H1 (cell line): ENCODE measurements at regions not wholly inside any gene's neighbourhood (a gene's known extent, or its start where the extent isn't known, plus 50 kb on each side); places are given as distances from the start of the nearest gene placed in this dataset.

ENCODE experiments used
- CTCF ChIA-PET: fragments of 300-600 bp; sonication (Branson Sonifier 250); formaldehyde crosslinking; loops from one replicate; lab custom pipeline; 2021; ENCODE audit not compliant: partially characterized antibody; lab: Charles Lee
- POLR2A ChIA-PET: fragments of 300-600 bp; sonication (Branson Sonifier 250); formaldehyde crosslinking; loops from one replicate; lab custom pipeline; 2021; ENCODE audit warnings: inconsistent platforms; ENCODE audit not compliant: partially characterized antibody; lab: Charles Lee
- DNase-seq, 2 experiments: peaks; one replicate each; pipeline versions ENCODE4 v3.0.0 to v3.0.0-alpha.2; 2010 to 2022; ENCODE audit warnings: low spot score in 2 of 2, low read depth in 1 of 2, mixed read lengths in 1 of 2
- FAIRE-seq: peaks from 2 replicates; lab custom pipeline; 2011; peaks lifted over from hg19 to GRCh38; lab: Jason Lieb, UNC
- H2AFZ ChIP-seq: 2 replicates; pipeline ENCODE4 v1.8.1; 2012; ENCODE audit warnings: low read length, inconsistent platforms
- H2AK5ac ChIP-seq: 2 replicates; pipeline ENCODE4 v1.6.1; 2013; ENCODE audit warnings: low read depth, low read length
- H2BK120ac ChIP-seq: replicated peaks from 2 replicates; pipeline ENCODE3; 2013; ENCODE audit warnings: low read depth, low read length, inconsistent platforms
- H2BK12ac ChIP-seq: 2 replicates; pipeline ENCODE4 v1.6.1; 2013; ENCODE audit warnings: low read depth, low read length
- H2BK15ac ChIP-seq: 2 replicates; pipeline ENCODE4 v1.6.1; 2013; ENCODE audit warnings: low read length
- H2BK20ac ChIP-seq: 2 replicates; pipeline ENCODE4 v1.6.1; 2013; ENCODE audit warnings: low read length
- H2BK5ac ChIP-seq: 2 replicates; pipeline ENCODE4 v1.6.1; 2013; ENCODE audit warnings: low read depth, low read length
- H3K14ac ChIP-seq: 2 replicates; pipeline ENCODE4 v1.6.1; 2013; ENCODE audit warnings: inconsistent platforms; ENCODE audit not compliant: insufficient read length
- H3K18ac ChIP-seq: 2 replicates; pipeline ENCODE4 v1.6.1; 2013; ENCODE audit warnings: low read length; ENCODE audit errors: extremely low read depth
- H3K23ac ChIP-seq: 2 replicates; pipeline ENCODE4 v1.6.1; 2013; ENCODE audit warnings: inconsistent platforms; ENCODE audit not compliant: insufficient read length
- H3K23me2 ChIP-seq: 2 replicates; pipeline ENCODE4 v1.6.1; 2013; ENCODE audit warnings: low read depth, low read length
- H3K27ac ChIP-seq: 2 replicates; pipeline ENCODE4 v1.6.1; 2011; ENCODE audit warnings: low read depth, low read length, inconsistent platforms
- H3K27me3 ChIP-seq, 4 experiments: replicated peaks in 1 of 4; 1 replicate in 1 of 4; 2 replicates in 3 of 4; pipeline versions ENCODE4 v1.6.1 to v1.8.1; 2011 to 2013; ENCODE audit warnings: low read length in 3 of 4, mild to moderate bottlenecking in 3 of 4, inconsistent platforms in 2 of 4, mixed read lengths in 2 of 4, moderate library complexity in 1 of 4; ENCODE audit not compliant: control insufficient read depth in 3 of 4, insufficient read depth in 3 of 4; ENCODE audit errors: extremely low read depth in 1 of 4
- H3K36me3 ChIP-seq, 4 experiments: 2 replicates each; pipeline versions ENCODE4 v1.6.1 to v1.8.1; 2011 to 2013; ENCODE audit warnings: mild to moderate bottlenecking in 4 of 4, low read length in 3 of 4, moderate library complexity in 2 of 4, control low read depth in 1 of 4, inconsistent platforms in 1 of 4; ENCODE audit not compliant: insufficient read depth in 4 of 4, control insufficient read depth in 2 of 4
- H3K4ac ChIP-seq: replicated peaks from 2 replicates; pipeline ENCODE3; 2013; ENCODE audit warnings: low read length, low read depth, mixed read lengths, inconsistent platforms; ENCODE audit not compliant: insufficient read length
- H3K4me1 ChIP-seq, 4 experiments: replicated peaks in 1 of 4; 1 replicate in 1 of 4; 2 replicates in 3 of 4; pipeline versions ENCODE4 v1.6.1 to v1.8.1; 2011 to 2013; ENCODE audit warnings: low read length in 3 of 4, inconsistent platforms in 2 of 4, mixed read lengths in 1 of 4; ENCODE audit not compliant: insufficient read depth in 4 of 4, control insufficient read depth in 3 of 4
- H3K4me2 ChIP-seq, 2 experiments: 2 replicates each; pipeline versions ENCODE4 v1.6.1 to v1.8.1; 2011 to 2013; ENCODE audit warnings: low read depth in 2 of 2, low read length in 2 of 2, control low read depth in 1 of 2, inconsistent platforms in 1 of 2, mild to moderate bottlenecking in 1 of 2; ENCODE audit not compliant: insufficient read depth in 1 of 2
- H3K4me3 ChIP-seq, 4 experiments: fragments of 200-600, 300-600 bp in 1 of 4; sonication (generic), shearing (Covaris generic), sonication (Bioruptor Twin) in 1 of 4; 2 replicates each; pipeline versions ENCODE4 v1.5.1 to v1.8.1; 2011 to 2016; ENCODE audit warnings: low read length in 4 of 4, low read depth in 3 of 4, control low read depth in 2 of 4, inconsistent platforms in 2 of 4, mild to moderate bottlenecking in 2 of 4, mixed read lengths in 1 of 4, moderate library complexity in 1 of 4; ENCODE audit not compliant: insufficient read depth in 2 of 4; ENCODE audit errors: extremely low read depth in 1 of 4
- H3K56ac ChIP-seq: replicated peaks from 2 replicates; pipeline ENCODE3; 2013; ENCODE audit warnings: low read depth, mild to moderate bottlenecking, mixed read lengths, low read length, inconsistent platforms; ENCODE audit not compliant: insufficient read length
- H3K79me1 ChIP-seq: 2 replicates; pipeline ENCODE4 v1.6.1; 2013; ENCODE audit warnings: low read depth, low read length, control low read depth
- H3K79me2 ChIP-seq, 2 experiments: 2 replicates each; pipeline versions ENCODE4 v1.6.1 to v1.8.1; 2012 to 2013; ENCODE audit warnings: low read length in 2 of 2, mild to moderate bottlenecking in 2 of 2, inconsistent platforms in 1 of 2; ENCODE audit not compliant: insufficient read depth in 2 of 2, control insufficient read depth in 1 of 2
- H3K9ac ChIP-seq, 4 experiments: replicated peaks in 1 of 4; 1 replicate in 1 of 4; 2 replicates in 3 of 4; pipeline versions ENCODE4 v1.6.1 to v1.8.1; 2011 to 2013; ENCODE audit warnings: low read depth in 3 of 4, low read length in 3 of 4, control low read depth in 2 of 4, mild to moderate bottlenecking in 2 of 4, moderate library complexity in 2 of 4, inconsistent platforms in 1 of 4; ENCODE audit errors: extremely low read depth in 1 of 4
- H3K9me3 ChIP-seq, 2 experiments: 2 replicates each; pipeline versions ENCODE4 v1.6.1 to v1.8.1; 2012 to 2013; ENCODE audit warnings: mild to moderate bottlenecking in 2 of 2, moderate library complexity in 2 of 2, control low read depth in 1 of 2, inconsistent platforms in 1 of 2, low read depth in 1 of 2, low read length in 1 of 2, mixed read lengths in 1 of 2; ENCODE audit not compliant: insufficient read depth in 2 of 2
- H4K20me1 ChIP-seq, 2 experiments: replicated peaks in 1 of 2; 2 replicates each; pipeline versions ENCODE3 to v1.8.1; 2011 to 2013; ENCODE audit warnings: inconsistent platforms in 2 of 2, low read length in 2 of 2, mild to moderate bottlenecking in 1 of 2; ENCODE audit not compliant: insufficient read depth in 2 of 2, control insufficient read depth in 1 of 2
- H4K5ac ChIP-seq: 2 replicates; pipeline ENCODE4 v1.6.1; 2013; ENCODE audit warnings: low read length, low read depth, mixed read lengths, inconsistent platforms; ENCODE audit not compliant: insufficient read length
- H4K8ac ChIP-seq: 2 replicates; pipeline ENCODE4 v1.8.0; 2013; ENCODE audit warnings: mild to moderate bottlenecking, moderate library complexity, low read length, inconsistent platforms; ENCODE audit not compliant: insufficient read depth; ENCODE audit errors: extremely low read depth
- H4K91ac ChIP-seq: replicated peaks from 2 replicates; pipeline ENCODE3; 2013; ENCODE audit warnings: low read length, mixed read lengths, inconsistent platforms; ENCODE audit not compliant: insufficient read length
- SP2 ChIP-seq: IDR thresholded peaks from 2 replicates; pipeline ENCODE4 v1.6.1; 2012; ENCODE audit warnings: mild to moderate bottlenecking, low read length, inconsistent platforms
- WGBS, 2 experiments: shearing (Covaris generic) in 1 of 2; methylation state at CpG; one replicate each; pipeline versions ENCODE4 v1.1.6 to v1.1.7; 2013 to 2015; ENCODE audit warnings: low lambda C conversion rate in 2 of 2, mixed read lengths in 2 of 2, inconsistent platforms in 1 of 2, low coverage in 1 of 2, missing lambda C conversion rate in 1 of 2; ENCODE audit not compliant: insufficient replicate concordance in 2 of 2, insufficient coverage in 1 of 2, insufficient read length in 1 of 2; ENCODE audit errors: extremely low coverage in 1 of 2, missing lambda C conversion rate in 1 of 2; 5-methylcytosine and 5-hydroxymethylcytosine counted together

GRCh38 chrX:76827672-76828071, 400.2 kb downstream of the MAGEE1 start:
- DNase-seq (no peak), FAIRE-seq (no peak)
- H3K56ac ChIP-seq = no peak overlapping the region
- no peak for TF ChIP-seq SP2
- no peak overlapping the region for H2BK120ac ChIP-seq
- H3K27ac ChIP-seq = no peak overlapping the region
- ChIA-PET POLR2A (no interaction called here), CTCF (no interaction called here)
- H4K20me1 ChIP-seq = no peaks in the 10 kb centered on the region
- no peaks in the 10 kb centered on the region for H3K27me3 ChIP-seq
- no peak overlapping the region for H4K91ac ChIP-seq
- no peak overlapping the region for H3K4me3 ChIP-seq
- H3K23ac ChIP-seq = no peak overlapping the region
- H3K9me3 ChIP-seq = no peaks in the 10 kb centered on the region
- no peak overlapping the region for H2AK5ac ChIP-seq
- no CpG with 5 or more reads among the region's 1 CpG for WGBS, 2 experiments
- H4K5ac ChIP-seq = no peak overlapping the region
- no peak overlapping the region for H2BK5ac ChIP-seq
- no peak overlapping the region for H2BK12ac ChIP-seq
- no peak overlapping the region for H3K18ac ChIP-seq
- no peak overlapping the region for H3K9ac ChIP-seq
- no peak overlapping the region for H4K8ac ChIP-seq
- H3K14ac ChIP-seq = no peak overlapping the region
- H3K23me2 ChIP-seq = no peaks in the 10 kb centered on the region
- no peaks in the 10 kb centered on the region for H3K79me1 ChIP-seq
- no peak overlapping the region for H3K4me2 ChIP-seq
- no peak overlapping the region for H2BK20ac ChIP-seq
- H3K4me1 ChIP-seq = no peaks in the 10 kb centered on the region
- no peaks in the 10 kb centered on the region for H3K79me2 ChIP-seq
- H2BK15ac ChIP-seq = no peak overlapping the region
- H3K4ac ChIP-seq = no peak overlapping the region
- no peak overlapping the region for H2AFZ ChIP-seq
- H3K36me3 ChIP-seq = no peaks in the 10 kb centered on the region
